Spleen (tissue), 7 donors: ENCODE measurements at regions not wholly inside any gene's neighbourhood (a gene's known extent, or its start where the extent isn't known, plus 50 kb on each side); places are given as distances from the start of the nearest gene placed in this dataset.

Experiments
- POLR2A ChIP-seq, 3 donors: fragments of 450-650 bp; IDR thresholded peaks; one replicate each; pipeline ENCODE4 v1.5.1; 2017; ENCODE audit warnings: antibody characterized with exemption in 3 of 3, mild to moderate bottlenecking in 1 of 3
- POLR2AphosphoS5 ChIP-seq, 3 donors: sonication (generic); formaldehyde crosslinking; IDR thresholded peaks; one replicate each; pipeline ENCODE4 v1.5.1; 2017; ENCODE audit warnings: antibody characterized with exemption in 3 of 3
- TF ChIP-seq, protein P1 (sequence below), 11 experiments: fragments of 200-600 bp in 7 of 11; fragments of 450-650 bp in 4 of 11; sonication (generic) in 4 of 11; IDR thresholded peaks in 8 of 11; conservative IDR thresholded peaks in 3 of 11; 1 replicate in 7 of 11; 2 replicates in 4 of 11; pipeline versions ENCODE4 v1.4.0 to v1.8.0; 2016 to 2021; ENCODE audit warnings: antibody characterized with exemption in 11 of 11, inconsistent platforms in 4 of 11, mild to moderate bottlenecking in 1 of 11
- donor health status: DM: no; HTN: no; CAD: no; lungs with moderate emphysema.
- donor health status: DM: no; HTN: no; CAD: no.
- donor health status: DM: no; HTN: no; CAD: no.

DNA sequence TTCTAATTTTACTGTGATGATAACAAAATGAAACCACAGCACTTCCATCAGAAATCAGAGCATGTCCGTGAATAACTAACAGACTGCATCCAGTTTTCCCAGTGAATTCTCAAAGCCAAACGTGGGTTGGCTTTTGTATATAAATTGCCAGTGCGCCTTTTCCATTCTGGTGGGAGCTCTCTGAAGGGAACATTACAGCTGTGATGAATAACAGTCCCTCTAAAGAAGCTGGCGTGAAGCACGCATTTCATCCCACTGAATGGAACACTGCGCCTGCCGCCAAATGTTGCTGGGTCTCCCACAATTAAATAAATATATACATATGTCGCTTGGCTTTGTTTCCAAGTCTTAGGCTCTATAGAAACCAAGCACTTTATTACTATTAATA, 113.0 kb upstream of the PFN2 start:
- TF ChIP-seq, protein P1, sequence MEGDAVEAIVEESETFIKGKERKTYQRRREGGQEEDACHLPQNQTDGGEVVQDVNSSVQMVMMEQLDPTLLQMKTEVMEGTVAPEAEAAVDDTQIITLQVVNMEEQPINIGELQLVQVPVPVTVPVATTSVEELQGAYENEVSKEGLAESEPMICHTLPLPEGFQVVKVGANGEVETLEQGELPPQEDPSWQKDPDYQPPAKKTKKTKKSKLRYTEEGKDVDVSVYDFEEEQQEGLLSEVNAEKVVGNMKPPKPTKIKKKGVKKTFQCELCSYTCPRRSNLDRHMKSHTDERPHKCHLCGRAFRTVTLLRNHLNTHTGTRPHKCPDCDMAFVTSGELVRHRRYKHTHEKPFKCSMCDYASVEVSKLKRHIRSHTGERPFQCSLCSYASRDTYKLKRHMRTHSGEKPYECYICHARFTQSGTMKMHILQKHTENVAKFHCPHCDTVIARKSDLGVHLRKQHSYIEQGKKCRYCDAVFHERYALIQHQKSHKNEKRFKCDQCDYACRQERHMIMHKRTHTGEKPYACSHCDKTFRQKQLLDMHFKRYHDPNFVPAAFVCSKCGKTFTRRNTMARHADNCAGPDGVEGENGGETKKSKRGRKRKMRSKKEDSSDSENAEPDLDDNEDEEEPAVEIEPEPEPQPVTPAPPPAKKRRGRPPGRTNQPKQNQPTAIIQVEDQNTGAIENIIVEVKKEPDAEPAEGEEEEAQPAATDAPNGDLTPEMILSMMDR (IDR thresholded peaks at IDR 0.05 in 8 of 11, conservative IDR thresholded peaks at IDR 0.05 in 3 of 11) = no peak
- TF ChIP-seq POLR2A (IDR thresholded peaks at IDR 0.05) (no peak), POLR2AphosphoS5 (IDR thresholded peaks at IDR 0.05) (no peak)
